NCI-H226 (cell line): ENCODE measurements at regions not wholly inside any gene's neighbourhood (a gene's known extent, or its start where the extent isn't known, plus 50 kb on each side); places are given as distances from the start of the nearest gene placed in this dataset.
A peak's percentile ranks its signal among the peaks of the same experiment; 100 is the strongest.

Source experiments
- DNase-seq: peaks from one replicate; pipeline ENCODE4 v3.0.0-alpha.2; 2015

GRCh38 chr5:125719681-125720347 lies 703.4 kb upstream of the GRAMD2B start:
- DNase-seq: no peak

GRCh38 chr5:125720348-125720685 lies 702.9 kb upstream of the GRAMD2B start:
- no peak for DNase-seq

GRCh38 chr5:125720721-125721120 lies 702.5 kb upstream of the GRAMD2B start:
- no peak for DNase-seq

GRCh38 chr5:125722550-125722949 lies 700.7 kb upstream of the GRAMD2B start:
- no peak for DNase-seq

- DNase-seq: no peak
Measured at GRCh38 chr5:125725691-125726090, 697.5 kb upstream of the GRAMD2B start.

GRCh38 chr5:125743939-125744338 lies 679.3 kb upstream of the GRAMD2B start:
- no peak for DNase-seq

GRCh38 chr5:125746917-125747316 lies 676.3 kb upstream of the GRAMD2B start:
- DNase-seq: no peak

- no peak for DNase-seq
Measured at GRCh38 chr5:125750147-125750860, 672.9 kb upstream of the GRAMD2B start.

- no peak for DNase-seq
Measured at GRCh38 chr5:125750861-125751186, 672.4 kb upstream of the GRAMD2B start.

- DNase-seq: no peak
Measured at GRCh38 chr5:125756456-125756855, 666.8 kb upstream of the GRAMD2B start.

- no peak for DNase-seq
Measured at GRCh38 chr5:125766706-125767105, 656.5 kb upstream of the GRAMD2B start.

GRCh38 chr5:125775896-125776295 lies 647.3 kb upstream of the GRAMD2B start:
- DNase-seq: no peak

GRCh38 chr5:125776656-125777139 lies 646.5 kb upstream of the GRAMD2B start:
- no peak for DNase-seq

GRCh38 chr5:125778791-125779190 lies 644.4 kb upstream of the GRAMD2B start:
- DNase-seq: no peak

GRCh38 chr5:125785407-125785806 lies 637.8 kb upstream of the GRAMD2B start:
- DNase-seq: no peak

- DNase-seq: no peak
Measured at GRCh38 chr5:125786021-125786420, 637.2 kb upstream of the GRAMD2B start.

- DNase-seq: no peak
Measured at GRCh38 chr5:125793470-125793869, 629.7 kb upstream of the GRAMD2B start.

GRCh38 chr5:125794922-125795321 lies 628.3 kb upstream of the GRAMD2B start:
- DNase-seq: no peak

GRCh38 chr5:125798307-125798706 lies 624.9 kb upstream of the GRAMD2B start:
- no peak for DNase-seq

- DNase-seq: no peak
Measured at GRCh38 chr5:125812651-125813050, 610.6 kb upstream of the GRAMD2B start.

GRCh38 chr5:125813221-125813974 lies 609.8 kb upstream of the GRAMD2B start:
- DNase-seq: no peak

GRCh38 chr5:125814119-125814518 lies 609.1 kb upstream of the GRAMD2B start:
- no peak for DNase-seq

- peak; percentile 19 for DNase-seq
Measured at GRCh38 chr5:125823572-125823971, 599.6 kb upstream of the GRAMD2B start.

- DNase-seq: no peak
Measured at GRCh38 chr5:125826214-125826613, 597.0 kb upstream of the GRAMD2B start.
